Testis (tissue), 2 donors: ENCODE measurements at regions not wholly inside any gene's neighbourhood (a gene's known extent, or its start where the extent isn't known, plus 50 kb on each side); places are given as distances from the start of the nearest gene placed in this dataset.

Experiments used
- DNase-seq: peaks from one replicate; pipeline ENCODE4 v3.0.0-alpha.2; 2019
- H3K27ac ChIP-seq, 2 donors: fragments of 200-600 bp; sonication (generic); one replicate each; pipeline ENCODE4 v1.5.1; 2019
- H3K27me3 ChIP-seq: fragments of 200-600 bp; sonication (generic); one replicate; pipeline ENCODE4 v1.5.1; 2019
- H3K36me3 ChIP-seq: fragments of 200-600 bp; sonication (generic); one replicate; pipeline ENCODE4 v1.5.1; 2017; ENCODE audit warnings: low read depth; ENCODE audit errors: missing control alignments
- H3K4me1 ChIP-seq: fragments of 200-600 bp; sonication (generic); one replicate; pipeline ENCODE4 v1.5.1; 2019
- H3K4me3 ChIP-seq, 2 donors: fragments of 200-600 bp; sonication (generic); one replicate each; pipeline ENCODE4 v1.5.1; 2017 to 2019
- H3K9me3 ChIP-seq: fragments of 200-600 bp; sonication (generic); one replicate; pipeline ENCODE4 v1.5.1; 2017
- POLR2A ChIP-seq: fragments of 450-650 bp; IDR thresholded peaks from one replicate; pipeline ENCODE4 v1.6.1; 2017; ENCODE audit warnings: antibody characterized with exemption, mild to moderate bottlenecking, moderate library complexity
- WGBS, 2 donors: methylation state at CpG; one replicate each; pipeline ENCODE4 v1.1.5; 2018; 5-methylcytosine and 5-hydroxymethylcytosine counted together
- intact Hi-C: fragments of 100-400 bp; cut with DNase I; formaldehyde crosslinking; loops from one replicate; pipeline ENCODE4 v1.15.1; 2023; ENCODE audit warnings: low total_unique reads
- TF ChIP-seq, protein P1 (sequence below), 3 experiments: fragments of 450-650 bp in 2 of 3; fragments of 200-600 bp in 1 of 3; sonication (generic) in 1 of 3; IDR thresholded peaks; one replicate each; pipeline ENCODE4 v1.5.1; 2016 to 2019; ENCODE audit warnings: antibody characterized with exemption in 3 of 3, mild to moderate bottlenecking in 2 of 3, moderate library complexity in 1 of 3

DNA sequence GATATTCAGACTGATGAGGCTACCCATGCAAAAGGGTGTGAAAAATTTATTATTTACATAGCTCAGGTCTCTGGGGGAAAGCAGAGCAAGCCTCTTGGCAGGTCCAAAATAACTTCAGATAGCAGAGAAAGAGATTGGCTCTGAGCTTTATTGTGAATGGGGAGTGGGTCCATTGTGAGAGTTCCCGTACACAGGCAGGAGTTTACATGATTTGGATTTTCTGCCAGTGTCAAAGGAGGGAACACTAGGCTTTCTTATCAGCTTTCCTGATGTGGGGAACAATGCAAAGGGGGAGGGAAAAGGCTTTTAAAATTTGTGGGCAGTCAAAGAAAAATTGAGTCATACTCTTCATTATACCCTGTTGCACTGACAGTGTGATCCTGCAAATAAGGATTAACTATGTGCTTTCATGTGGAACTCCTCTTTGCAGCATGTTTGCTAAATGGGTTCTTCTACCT lies 615.0 kb upstream of the RIOK2 start:
- no peaks in the 10 kb centered on the region for H3K9me3 ChIP-seq
- 24 to 38% methylated on average over 1 of the region's 1 CpG for WGBS, 2 donors
- TF ChIP-seq POLR2A, result no peak
- TF ChIP-seq, protein P1, sequence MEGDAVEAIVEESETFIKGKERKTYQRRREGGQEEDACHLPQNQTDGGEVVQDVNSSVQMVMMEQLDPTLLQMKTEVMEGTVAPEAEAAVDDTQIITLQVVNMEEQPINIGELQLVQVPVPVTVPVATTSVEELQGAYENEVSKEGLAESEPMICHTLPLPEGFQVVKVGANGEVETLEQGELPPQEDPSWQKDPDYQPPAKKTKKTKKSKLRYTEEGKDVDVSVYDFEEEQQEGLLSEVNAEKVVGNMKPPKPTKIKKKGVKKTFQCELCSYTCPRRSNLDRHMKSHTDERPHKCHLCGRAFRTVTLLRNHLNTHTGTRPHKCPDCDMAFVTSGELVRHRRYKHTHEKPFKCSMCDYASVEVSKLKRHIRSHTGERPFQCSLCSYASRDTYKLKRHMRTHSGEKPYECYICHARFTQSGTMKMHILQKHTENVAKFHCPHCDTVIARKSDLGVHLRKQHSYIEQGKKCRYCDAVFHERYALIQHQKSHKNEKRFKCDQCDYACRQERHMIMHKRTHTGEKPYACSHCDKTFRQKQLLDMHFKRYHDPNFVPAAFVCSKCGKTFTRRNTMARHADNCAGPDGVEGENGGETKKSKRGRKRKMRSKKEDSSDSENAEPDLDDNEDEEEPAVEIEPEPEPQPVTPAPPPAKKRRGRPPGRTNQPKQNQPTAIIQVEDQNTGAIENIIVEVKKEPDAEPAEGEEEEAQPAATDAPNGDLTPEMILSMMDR (IDR thresholded peaks at IDR 0.05), result no peak
- no peak for DNase-seq
- H3K27ac ChIP-seq, result no peak overlapping the region
- no peaks in the 10 kb centered on the region for H3K36me3 ChIP-seq
- no peak overlapping the region for H3K4me3 ChIP-seq
- H3K4me1 ChIP-seq, result no peaks in the 10 kb centered on the region
- no peaks in the 10 kb centered on the region for H3K27me3 ChIP-seq
- intact Hi-C loops, result no loop called here

DNA sequence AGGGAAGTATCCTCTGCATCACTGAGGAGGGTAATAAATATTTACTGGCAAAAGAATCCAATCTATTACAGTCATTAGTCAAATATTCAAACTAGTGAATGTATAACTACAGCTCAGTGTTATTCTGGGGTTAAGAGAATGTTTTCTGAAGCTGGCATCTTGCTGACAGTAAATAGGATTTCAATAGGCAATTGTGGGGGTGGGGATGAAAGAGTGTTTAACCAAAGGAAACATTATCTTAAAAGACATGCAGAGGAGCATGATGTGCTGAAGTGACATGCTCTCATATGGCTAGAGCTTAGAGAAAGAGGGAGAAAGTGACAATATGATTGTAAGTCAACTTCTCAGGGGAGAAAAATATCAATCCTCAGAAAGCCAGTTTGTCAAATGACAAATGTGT lies 618.4 kb upstream of the RIOK2 start:
- no peak for DNase-seq
- intact Hi-C loops, result no loop called here
- H3K27me3 ChIP-seq, result no peaks in the 10 kb centered on the region
- H3K27ac ChIP-seq, result no peak overlapping the region
- no peaks in the 10 kb centered on the region for H3K36me3 ChIP-seq
- H3K4me1 ChIP-seq, result no peaks in the 10 kb centered on the region
- no peak for TF ChIP-seq POLR2A
- TF ChIP-seq, protein P1 (IDR thresholded peaks at IDR 0.05), result no peak
- no peaks in the 10 kb centered on the region for H3K9me3 ChIP-seq
- no peak overlapping the region for H3K4me3 ChIP-seq

DNA sequence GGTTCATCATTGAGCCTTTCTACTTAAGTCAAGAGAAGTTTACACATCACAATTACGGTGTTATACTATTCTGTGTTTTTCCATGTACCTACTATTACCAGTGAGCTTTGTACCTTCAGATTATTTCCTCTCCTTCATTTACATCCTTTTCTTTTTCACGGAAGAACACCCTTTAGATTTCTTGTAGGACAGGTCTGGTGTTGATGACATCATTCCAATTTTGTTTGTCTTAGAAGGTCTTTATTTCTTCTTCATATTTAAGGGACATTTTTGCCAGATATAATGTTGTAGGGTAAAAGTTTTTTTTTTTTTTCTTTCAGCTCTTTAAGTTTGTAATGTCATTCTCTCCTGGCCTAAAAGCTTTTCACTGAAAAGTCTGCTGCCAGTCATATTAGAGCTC lies 637.1 kb upstream of the RIOK2 start:
- H3K36me3 ChIP-seq, result no peaks in the 10 kb centered on the region
- intact Hi-C loops, result no loop called here
- WGBS, 2 donors, result 62 to 78% methylated on average over 2 of the region's 2 CpGs

DNA sequence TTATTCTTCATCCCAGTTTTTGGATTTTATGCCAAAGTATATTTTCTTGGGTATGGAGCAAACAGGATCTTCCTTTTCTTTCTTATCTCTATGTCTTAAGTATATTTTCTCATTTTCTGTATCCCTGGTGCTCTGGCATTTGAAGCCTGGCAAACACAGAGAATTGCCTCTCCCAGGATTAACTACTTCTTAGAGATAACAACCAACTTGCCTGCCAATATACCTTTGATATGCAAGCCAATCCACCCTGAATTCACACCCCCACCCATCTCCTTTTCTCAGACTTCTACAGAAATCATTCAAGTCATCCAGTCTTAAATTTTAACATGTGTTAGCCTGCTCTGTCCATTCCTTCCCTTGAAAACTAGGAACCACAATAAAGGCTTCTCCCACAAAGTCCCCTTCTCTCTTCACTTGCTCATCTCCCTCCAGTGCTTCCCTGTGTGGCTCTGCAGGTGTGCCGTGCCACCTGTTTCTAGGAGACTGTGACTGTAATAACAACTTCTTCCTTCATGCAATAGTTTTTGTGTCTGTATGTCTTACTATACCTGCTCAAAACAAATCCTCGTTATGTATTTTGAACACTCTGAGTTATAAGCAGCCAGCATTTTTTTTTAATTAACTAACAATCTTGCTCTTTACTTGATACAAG lies 649.7 kb upstream of the RIOK2 start:
- Histone ChIP-seq H3K4me3 (no peak overlapping the region), H3K27me3 (no peaks in the 10 kb centered on the region), H3K27ac (no peak overlapping the region), H3K4me1 (no peaks in the 10 kb centered on the region), H3K9me3 (no peaks in the 10 kb centered on the region), H3K36me3 (no peaks in the 10 kb centered on the region)
- intact Hi-C loops, result no loop called here
- DNase-seq, result no peak
- TF ChIP-seq, protein P1 (IDR thresholded peaks at IDR 0.05), result no peak
- no peak for TF ChIP-seq POLR2A
- WGBS, 2 donors, result 65 to 81% methylated on average over 2 of the region's 2 CpGs

More for the DNA sequence above, 637.1 kb upstream of the RIOK2 start:
- TF ChIP-seq, protein P1 (IDR thresholded peaks at IDR 0.05), result no peak
- no peak for TF ChIP-seq POLR2A
- Histone ChIP-seq H3K9me3 (no peaks in the 10 kb centered on the region), H3K27me3 (no peaks in the 10 kb centered on the region), H3K4me3 (no peak overlapping the region), H3K4me1 (no peaks in the 10 kb centered on the region), H3K27ac (no peak overlapping the region)
- DNase-seq, result no peak

DNA sequence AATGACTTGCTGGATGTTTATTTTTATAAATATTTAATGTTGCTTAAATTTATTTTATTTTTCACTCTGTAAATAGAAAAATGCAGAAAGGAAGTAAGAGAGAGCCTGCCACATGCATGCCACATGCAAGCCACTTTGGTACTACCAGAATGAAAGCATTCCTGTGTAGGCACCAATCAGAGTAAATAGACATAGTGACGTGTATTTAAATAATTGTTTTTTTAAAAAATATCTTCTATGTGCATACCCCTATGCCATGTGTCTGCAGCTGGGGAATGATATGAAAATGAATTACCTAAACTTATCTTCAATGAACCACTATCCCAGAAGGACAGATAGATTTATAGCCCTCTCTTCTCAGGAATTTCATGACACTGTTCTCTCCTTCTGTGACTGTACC lies 651.5 kb upstream of the RIOK2 start:
- Histone ChIP-seq H3K27me3 (no peaks in the 10 kb centered on the region), H3K4me1 (no peaks in the 10 kb centered on the region), H3K36me3 (no peaks in the 10 kb centered on the region), H3K27ac (no peak overlapping the region), H3K9me3 (no peaks in the 10 kb centered on the region), H3K4me3 (no peak overlapping the region)
- DNase-seq, result no peak
- intact Hi-C loops, result no loop called here
- TF ChIP-seq POLR2A, result no peak
- TF ChIP-seq, protein P1 (IDR thresholded peaks at IDR 0.05), result no peak
- 85 to 92% methylated on average over 1 of the region's 1 CpG for WGBS, 2 donors
